Activated T-cell treated with anti-CD3 and anti-CD28 coated beads, Interleukin-2, amount 50 U/mL, for 4 hours (primary cell): ENCODE measurements at regions not wholly inside any gene's neighbourhood (a gene's known extent, or its start where the extent isn't known, plus 50 kb on each side); places are given as distances from the start of the nearest gene placed in this dataset.

Experiments
- ATAC-seq, 2 donors: fragments of 200-7000 bp; cut with Tn5 transposase; one replicate each; pipeline ENCODE4 v1.10.0; 2021
- DNase-seq: peaks from one replicate; pipeline ENCODE4 v3.0.0-alpha.2; 2020
- H3K27me3 Mint-ChIP-seq: one replicate; pipeline ENCODE4 v1.8.0; 2021; ENCODE audit warnings: low read depth, mixed read lengths
- H3K36me3 Mint-ChIP-seq: one replicate; pipeline ENCODE4 v1.8.0; 2022; ENCODE audit warnings: mixed read lengths; ENCODE audit not compliant: insufficient read depth
- H3K4me1 Mint-ChIP-seq: one replicate; pipeline ENCODE4 v1.8.0; 2021; ENCODE audit warnings: low read depth, mixed read lengths
- H3K4me3 Mint-ChIP-seq: one replicate; pipeline ENCODE4 v1.8.0; 2021; ENCODE audit warnings: mild to moderate bottlenecking, moderate library complexity, mixed read lengths
- H3K9me3 Mint-ChIP-seq: one replicate; pipeline ENCODE4 v1.8.0; 2021; ENCODE audit warnings: mixed read lengths

GRCh38 chr2:41934329-41934958 lies 113.4 kb upstream of the PKDCC start:
- Mint-ChIP-seq H3K27me3 (no peaks in the 10 kb centered on the region), H3K4me3 (no peak overlapping the region), H3K9me3 (no peaks in the 10 kb centered on the region), H3K4me1 (no peaks in the 10 kb centered on the region), H3K36me3 (no peaks in the 10 kb centered on the region)
- DNase-seq = no peak
- no peak for ATAC-seq

- no peaks in the 10 kb centered on the region for H3K36me3 Mint-ChIP-seq
- H3K4me1 Mint-ChIP-seq = no peaks in the 10 kb centered on the region
- DNase-seq = no peak
- no peaks in the 10 kb centered on the region for H3K9me3 Mint-ChIP-seq
- no peak overlapping the region for H3K4me3 Mint-ChIP-seq
- no peak for ATAC-seq
- no peaks in the 10 kb centered on the region for H3K27me3 Mint-ChIP-seq
Observed at GRCh38 chr2:41935002-41935401, 112.8 kb upstream of the PKDCC start.

- Mint-ChIP-seq H3K36me3 (no peaks in the 10 kb centered on the region), H3K27me3 (no peaks in the 10 kb centered on the region), H3K4me3 (no peak overlapping the region), H3K4me1 (no peaks in the 10 kb centered on the region), H3K9me3 (no peaks in the 10 kb centered on the region)
- DNase-seq = no peak
- ATAC-seq = no peak
Observed at GRCh38 chr2:41935825-41936224, 112.0 kb upstream of the PKDCC start.

GRCh38 chr2:41936771-41937463 lies 110.9 kb upstream of the PKDCC start:
- DNase-seq (no peak), ATAC-seq (no peak)
- Mint-ChIP-seq H3K4me3 (no peak overlapping the region), H3K27me3 (no peaks in the 10 kb centered on the region), H3K4me1 (no peaks in the 10 kb centered on the region), H3K36me3 (no peaks in the 10 kb centered on the region), H3K9me3 (no peaks in the 10 kb centered on the region)

- Mint-ChIP-seq H3K4me3 (no peak overlapping the region), H3K27me3 (no peaks in the 10 kb centered on the region), H3K9me3 (no peaks in the 10 kb centered on the region), H3K4me1 (no peaks in the 10 kb centered on the region), H3K36me3 (no peaks in the 10 kb centered on the region)
- ATAC-seq (no peak), DNase-seq (no peak)
Observed at GRCh38 chr2:41937464-41937906, 110.3 kb upstream of the PKDCC start.

- Mint-ChIP-seq H3K4me1 (no peaks in the 10 kb centered on the region), H3K36me3 (no peaks in the 10 kb centered on the region), H3K9me3 (no peaks in the 10 kb centered on the region), H3K27me3 (no peaks in the 10 kb centered on the region), H3K4me3 (no peak overlapping the region)
- no peak for DNase-seq
- ATAC-seq = no peak
Observed at GRCh38 chr2:41937921-41938708, 109.7 kb upstream of the PKDCC start.

- no peak for ATAC-seq
- peaks cover 6% of the 10 kb centered on the region for H3K27me3 Mint-ChIP-seq
Observed at GRCh38 chr2:41940060-41940744, 107.6 kb upstream of the PKDCC start.

GRCh38 chr2:41940745-41941063 lies 107.1 kb upstream of the PKDCC start:
- no peak for DNase-seq
- H3K4me1 Mint-ChIP-seq = no peaks in the 10 kb centered on the region
- peaks cover 6% of the 10 kb centered on the region for H3K27me3 Mint-ChIP-seq
- no peak for ATAC-seq
- H3K4me3 Mint-ChIP-seq = no peak overlapping the region
- H3K9me3 Mint-ChIP-seq = no peaks in the 10 kb centered on the region
- no peaks in the 10 kb centered on the region for H3K36me3 Mint-ChIP-seq

More at GRCh38 chr2:41940060-41940744, 107.6 kb upstream of the PKDCC start:
- DNase-seq = no peak
- H3K36me3 Mint-ChIP-seq = no peaks in the 10 kb centered on the region
- H3K9me3 Mint-ChIP-seq = no peaks in the 10 kb centered on the region
- no peaks in the 10 kb centered on the region for H3K4me1 Mint-ChIP-seq
- no peak overlapping the region for H3K4me3 Mint-ChIP-seq

- H3K4me3 Mint-ChIP-seq = no peak overlapping the region
- H3K4me1 Mint-ChIP-seq = no peaks in the 10 kb centered on the region
Observed at GRCh38 chr2:41941831-41942230, 106.0 kb upstream of the PKDCC start.

GRCh38 chr2:41942278-41942677 lies 105.5 kb upstream of the PKDCC start:
- no peaks in the 10 kb centered on the region for H3K4me1 Mint-ChIP-seq
- ATAC-seq = no peak
- no peak overlapping the region for H3K4me3 Mint-ChIP-seq
- no peaks in the 10 kb centered on the region for H3K36me3 Mint-ChIP-seq
- peaks cover 6% of the 10 kb centered on the region for H3K27me3 Mint-ChIP-seq
- H3K9me3 Mint-ChIP-seq = no peaks in the 10 kb centered on the region
- no peak for DNase-seq

More at GRCh38 chr2:41941831-41942230, 106.0 kb upstream of the PKDCC start:
- ATAC-seq = no peak
- no peak for DNase-seq
- Mint-ChIP-seq H3K27me3 (peaks cover 6% of the 10 kb centered on the region), H3K36me3 (no peaks in the 10 kb centered on the region), H3K9me3 (no peaks in the 10 kb centered on the region)

- Mint-ChIP-seq H3K27me3 (peaks cover 9% of the 10 kb centered on the region), H3K4me3 (no peak overlapping the region), H3K9me3 (no peaks in the 10 kb centered on the region), H3K36me3 (no peaks in the 10 kb centered on the region), H3K4me1 (no peaks in the 10 kb centered on the region)
- ATAC-seq (no peak), DNase-seq (no peak)
Observed at GRCh38 chr2:41943159-41943558, 104.7 kb upstream of the PKDCC start.

GRCh38 chr2:41944220-41944880 lies 103.5 kb upstream of the PKDCC start:
- H3K36me3 Mint-ChIP-seq = no peaks in the 10 kb centered on the region
- H3K4me1 Mint-ChIP-seq = no peaks in the 10 kb centered on the region
- no peak overlapping the region for H3K4me3 Mint-ChIP-seq
- DNase-seq (no peak), ATAC-seq (no peak)
- no peaks in the 10 kb centered on the region for H3K9me3 Mint-ChIP-seq
- peaks cover 13% of the 10 kb centered on the region for H3K27me3 Mint-ChIP-seq

GRCh38 chr2:41947701-41948396 lies 100.0 kb upstream of the PKDCC start:
- Mint-ChIP-seq H3K4me3 (no peak overlapping the region), H3K36me3 (no peaks in the 10 kb centered on the region), H3K27me3 (peaks cover 13% of the 10 kb centered on the region), H3K4me1 (no peaks in the 10 kb centered on the region), H3K9me3 (no peaks in the 10 kb centered on the region)
- DNase-seq (no peak), ATAC-seq (no peak)

GRCh38 chr2:41948397-41948763 lies 99.4 kb upstream of the PKDCC start:
- H3K9me3 Mint-ChIP-seq = no peaks in the 10 kb centered on the region
- no peaks in the 10 kb centered on the region for H3K4me1 Mint-ChIP-seq
- DNase-seq (no peak), ATAC-seq (no peak)
- H3K4me3 Mint-ChIP-seq = no peak overlapping the region
- H3K27me3 Mint-ChIP-seq = peaks cover 12% of the 10 kb centered on the region
- no peaks in the 10 kb centered on the region for H3K36me3 Mint-ChIP-seq
